ENCODE measurements at regions not wholly inside any gene's neighbourhood (a gene's known extent, or its start where the extent isn't known, plus 50 kb on each side); places are given as distances from the start of the nearest gene placed in this dataset.

DNA sequence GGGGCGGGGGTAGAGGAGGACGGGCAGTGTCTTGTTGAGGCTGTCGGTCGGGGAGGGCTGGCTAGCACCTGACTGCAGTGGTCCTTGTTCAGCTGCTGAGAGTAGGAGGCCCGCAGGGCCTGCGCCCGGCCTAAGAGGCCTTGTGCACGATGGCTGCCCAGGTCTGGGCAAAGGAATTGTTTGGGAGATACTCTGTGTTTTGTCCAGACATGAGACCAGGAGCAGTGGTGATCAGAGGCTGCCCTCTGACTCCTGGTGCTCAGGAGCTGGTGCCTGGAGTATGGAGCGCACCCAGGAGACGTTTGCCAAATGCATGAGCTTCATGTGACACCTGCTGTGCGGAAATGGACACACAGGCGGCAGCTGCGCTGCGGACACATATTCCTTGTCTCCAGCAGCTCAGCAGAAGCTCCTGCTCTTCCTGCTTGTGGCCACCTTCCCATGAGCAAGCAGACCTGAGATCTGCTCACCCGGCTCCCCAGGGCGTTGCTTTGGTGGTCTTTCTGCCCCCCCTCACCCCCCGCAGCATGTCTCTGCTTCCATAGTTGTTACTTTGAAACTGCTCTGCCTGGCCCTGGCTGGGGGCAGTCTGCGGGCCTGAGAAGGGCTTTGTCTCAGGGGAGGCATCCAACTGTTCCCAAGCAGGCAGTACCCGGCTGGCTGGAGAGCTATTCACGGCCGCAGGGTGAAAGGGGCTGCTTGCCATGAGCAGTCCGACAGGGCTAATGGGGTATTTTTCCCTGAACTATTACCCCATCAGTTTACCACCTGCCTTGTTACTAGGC lies 163.9 kb downstream of the TEX29 start:
- Mint-ChIP-seq H3K27me3 (peaks cover 2% of the 10 kb centered on the region), H3K4me1 (ENCODE audit: low read depth) (no peaks in the 10 kb centered on the region), H3K36me3 (ENCODE audit: low read depth) (no peaks in the 10 kb centered on the region), H3K4me3 (no peak overlapping the region), H3K27ac (no peak overlapping the region), H3K9me3 (peaks cover 4% of the 10 kb centered on the region)
- intact Hi-C loops (cut with micrococcal nuclease) = no loop called here
- ATAC-seq (no peak), DNase-seq (no peak)
- ChIA-PET POLR2A (no interaction called here), CTCF (no interaction called here)
- TF ChIP-seq, protein P1, sequence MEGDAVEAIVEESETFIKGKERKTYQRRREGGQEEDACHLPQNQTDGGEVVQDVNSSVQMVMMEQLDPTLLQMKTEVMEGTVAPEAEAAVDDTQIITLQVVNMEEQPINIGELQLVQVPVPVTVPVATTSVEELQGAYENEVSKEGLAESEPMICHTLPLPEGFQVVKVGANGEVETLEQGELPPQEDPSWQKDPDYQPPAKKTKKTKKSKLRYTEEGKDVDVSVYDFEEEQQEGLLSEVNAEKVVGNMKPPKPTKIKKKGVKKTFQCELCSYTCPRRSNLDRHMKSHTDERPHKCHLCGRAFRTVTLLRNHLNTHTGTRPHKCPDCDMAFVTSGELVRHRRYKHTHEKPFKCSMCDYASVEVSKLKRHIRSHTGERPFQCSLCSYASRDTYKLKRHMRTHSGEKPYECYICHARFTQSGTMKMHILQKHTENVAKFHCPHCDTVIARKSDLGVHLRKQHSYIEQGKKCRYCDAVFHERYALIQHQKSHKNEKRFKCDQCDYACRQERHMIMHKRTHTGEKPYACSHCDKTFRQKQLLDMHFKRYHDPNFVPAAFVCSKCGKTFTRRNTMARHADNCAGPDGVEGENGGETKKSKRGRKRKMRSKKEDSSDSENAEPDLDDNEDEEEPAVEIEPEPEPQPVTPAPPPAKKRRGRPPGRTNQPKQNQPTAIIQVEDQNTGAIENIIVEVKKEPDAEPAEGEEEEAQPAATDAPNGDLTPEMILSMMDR (IDR thresholded peaks at IDR 0.05) = no peak

DNA sequence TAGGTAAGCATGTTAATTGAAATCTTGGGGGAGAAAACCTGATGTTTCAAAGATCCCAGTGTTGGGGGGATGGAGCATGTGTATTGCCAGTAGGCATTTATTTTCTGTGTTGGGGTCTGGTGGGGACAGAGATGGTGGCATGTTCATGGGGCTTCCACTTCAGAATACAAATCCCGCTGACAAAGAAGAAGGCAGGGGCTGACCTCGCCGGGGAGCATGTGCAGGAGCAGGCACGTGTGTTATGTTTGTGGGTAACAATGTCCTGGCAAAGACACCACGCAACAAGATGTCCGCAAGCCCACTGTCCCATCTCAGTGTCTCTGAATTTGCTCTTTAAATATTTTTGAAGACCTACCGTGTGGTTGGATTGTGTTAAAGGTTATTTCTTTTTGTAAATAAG lies 164.5 kb downstream of the TEX29 start:
- Mint-ChIP-seq H3K27ac (no peak overlapping the region), H3K27me3 (peaks cover 2% of the 10 kb centered on the region), H3K36me3 (ENCODE audit: low read depth) (no peaks in the 10 kb centered on the region), H3K4me3 (no peak overlapping the region), H3K4me1 (ENCODE audit: low read depth) (no peaks in the 10 kb centered on the region), H3K9me3 (peaks cover 4% of the 10 kb centered on the region)
- TF ChIP-seq, protein P1 (IDR thresholded peaks at IDR 0.05) = no peak
- intact Hi-C loops (cut with micrococcal nuclease) = no loop called here
- CTCF ChIA-PET = no interaction called here
- POLR2A ChIA-PET = no interaction called here
- ATAC-seq = no peak
- DNase-seq = no peak

DNA sequence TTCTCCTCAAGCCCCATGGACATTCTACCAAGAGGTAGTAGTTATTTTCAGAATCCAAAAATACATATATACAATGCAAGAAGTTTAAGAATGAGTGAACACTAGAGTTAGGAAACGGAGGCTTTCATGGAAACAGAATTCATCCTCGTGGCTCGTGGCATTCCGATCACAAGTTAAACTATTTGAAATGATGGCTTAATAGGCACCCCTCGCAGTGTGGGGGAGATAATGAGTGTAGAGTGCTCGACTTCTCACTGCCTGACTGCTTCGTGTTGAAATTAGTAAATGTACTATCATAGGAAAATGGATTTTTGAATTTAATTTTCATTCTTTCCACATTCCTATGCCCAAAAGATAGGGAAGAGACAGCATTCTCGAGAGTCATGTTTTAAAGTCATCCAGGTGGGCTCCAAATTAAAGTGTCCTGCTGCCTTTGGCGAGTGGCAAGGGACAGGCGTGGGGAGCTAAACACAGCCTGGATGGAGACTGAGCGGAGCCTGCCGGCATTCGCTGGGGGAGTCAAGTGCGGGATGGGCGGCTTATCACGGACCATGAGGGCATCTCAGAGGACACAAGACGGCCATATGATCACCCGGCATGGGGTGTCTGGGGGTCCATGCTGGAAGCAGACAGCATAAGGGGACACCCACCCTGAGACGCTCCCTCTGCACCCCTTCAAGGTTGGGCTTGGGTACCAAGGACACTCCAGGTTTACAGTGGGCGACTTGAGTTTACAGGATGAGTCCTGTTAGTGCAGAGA lies 165.2 kb downstream of the TEX29 start:
- no peak overlapping the region for H3K27ac Mint-ChIP-seq
- CTCF ChIA-PET = no interaction called here
- H3K9me3 Mint-ChIP-seq = peaks cover 4% of the 10 kb centered on the region
- POLR2A ChIA-PET = no interaction called here
- no peak for ATAC-seq
- intact Hi-C loops (cut with micrococcal nuclease) = no loop called here
- no peak overlapping the region for H3K4me3 Mint-ChIP-seq
- H3K27me3 Mint-ChIP-seq = peaks cover 2% of the 10 kb centered on the region
- H3K36me3 Mint-ChIP-seq (ENCODE audit: low read depth) = no peaks in the 10 kb centered on the region
- DNase-seq = no peak
- H3K4me1 Mint-ChIP-seq (ENCODE audit: low read depth) = no peaks in the 10 kb centered on the region
- TF ChIP-seq, protein P1 (IDR thresholded peaks at IDR 0.05) = no peak

DNA sequence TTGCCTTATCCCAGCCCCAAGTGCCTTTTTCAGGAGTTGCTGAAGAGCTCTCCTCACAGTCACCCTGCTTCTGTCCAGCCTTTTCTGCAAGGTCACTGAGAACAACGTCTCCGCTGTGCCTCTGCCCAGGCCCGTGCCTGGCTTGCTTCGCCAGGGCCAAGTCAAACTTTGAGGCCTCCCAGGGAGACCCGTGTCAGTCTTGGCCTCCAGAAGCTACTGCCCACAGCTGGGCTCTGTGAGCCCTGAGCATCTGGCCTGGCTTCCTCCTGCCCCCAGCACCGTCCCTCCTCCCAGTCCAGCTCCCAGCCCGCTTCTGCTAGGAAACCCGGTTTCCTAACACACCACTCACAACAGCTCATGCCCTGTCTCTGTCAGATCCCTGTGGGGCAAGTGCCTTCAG lies 165.9 kb downstream of the TEX29 start:
- TF ChIP-seq, protein P1 (IDR thresholded peaks at IDR 0.05) = no peak
- POLR2A ChIA-PET = no interaction called here
- Mint-ChIP-seq H3K4me3 (no peak overlapping the region), H3K4me1 (ENCODE audit: low read depth) (no peaks in the 10 kb centered on the region), H3K27me3 (peaks cover 2% of the 10 kb centered on the region), H3K9me3 (peaks cover 4% of the 10 kb centered on the region), H3K36me3 (ENCODE audit: low read depth) (no peaks in the 10 kb centered on the region), H3K27ac (no peak overlapping the region)
- DNase-seq (no peak), ATAC-seq (no peak)
- CTCF ChIA-PET = no interaction called here
- intact Hi-C loops (cut with micrococcal nuclease) = no loop called here

DNA sequence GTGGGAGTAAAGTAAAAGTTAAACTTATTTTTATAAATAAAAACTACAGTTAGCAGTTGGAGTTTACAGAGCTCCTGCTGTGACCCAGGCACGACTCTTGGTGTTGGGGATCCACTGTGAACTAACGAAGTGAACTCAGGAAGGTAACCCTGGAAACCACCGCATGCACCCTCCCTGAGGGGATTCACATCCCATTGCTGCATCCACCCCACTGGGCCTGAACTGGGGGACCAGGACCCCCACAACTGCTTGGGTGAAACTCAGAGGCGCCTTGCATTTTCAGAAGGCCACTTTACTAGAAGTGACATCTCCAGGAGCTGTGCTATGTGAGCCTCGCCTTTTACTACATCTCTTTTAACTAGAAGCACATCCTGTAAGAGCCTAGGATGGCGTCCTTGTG lies 166.4 kb downstream of the TEX29 start:
- H3K9me3 Mint-ChIP-seq = peaks cover 4% of the 10 kb centered on the region
- no peak overlapping the region for H3K27ac Mint-ChIP-seq
- peaks cover 2% of the 10 kb centered on the region for H3K27me3 Mint-ChIP-seq
- DNase-seq (no peak), ATAC-seq (no peak)
- intact Hi-C loops (cut with micrococcal nuclease) = no loop called here
- no peaks in the 10 kb centered on the region for H3K4me1 Mint-ChIP-seq (ENCODE audit: low read depth)
- TF ChIP-seq, protein P1 (IDR thresholded peaks at IDR 0.05) = no peak
- ChIA-PET CTCF (no interaction called here), POLR2A (no interaction called here)
- no peaks in the 10 kb centered on the region for H3K36me3 Mint-ChIP-seq (ENCODE audit: low read depth)
- H3K4me3 Mint-ChIP-seq = no peak overlapping the region
